GM12892 (cell line): ENCODE measurements at regions not wholly inside any gene's neighbourhood (a gene's known extent, or its start where the extent isn't known, plus 50 kb on each side); places are given as distances from the start of the nearest gene placed in this dataset.

ENCODE experiments used
- DNase-seq: peaks from one replicate; pipeline ENCODE4 v3.0.0; 2011; ENCODE audit not compliant: insufficient read length
- FAIRE-seq: peaks from 2 replicates; lab custom pipeline; 2011; peaks lifted over from hg19 to GRCh38; lab: Jason Lieb, UNC
- POLR2A ChIP-seq: IDR thresholded peaks from 2 replicates; pipeline ENCODE4 v1.6.1; 2011; ENCODE audit warnings: low read depth, low read length, control low read depth
- POLR2AphosphoS5 ChIP-seq: IDR thresholded peaks from 2 replicates; pipeline ENCODE4 v1.6.1; 2011; ENCODE audit warnings: low read depth, low read length, control low read depth
- TAF1 ChIP-seq: IDR thresholded peaks from 2 replicates; pipeline ENCODE4 v1.6.1; 2011; ENCODE audit warnings: low read depth, mild to moderate bottlenecking, control low read depth, low read length, borderline replicate concordance

DNA sequence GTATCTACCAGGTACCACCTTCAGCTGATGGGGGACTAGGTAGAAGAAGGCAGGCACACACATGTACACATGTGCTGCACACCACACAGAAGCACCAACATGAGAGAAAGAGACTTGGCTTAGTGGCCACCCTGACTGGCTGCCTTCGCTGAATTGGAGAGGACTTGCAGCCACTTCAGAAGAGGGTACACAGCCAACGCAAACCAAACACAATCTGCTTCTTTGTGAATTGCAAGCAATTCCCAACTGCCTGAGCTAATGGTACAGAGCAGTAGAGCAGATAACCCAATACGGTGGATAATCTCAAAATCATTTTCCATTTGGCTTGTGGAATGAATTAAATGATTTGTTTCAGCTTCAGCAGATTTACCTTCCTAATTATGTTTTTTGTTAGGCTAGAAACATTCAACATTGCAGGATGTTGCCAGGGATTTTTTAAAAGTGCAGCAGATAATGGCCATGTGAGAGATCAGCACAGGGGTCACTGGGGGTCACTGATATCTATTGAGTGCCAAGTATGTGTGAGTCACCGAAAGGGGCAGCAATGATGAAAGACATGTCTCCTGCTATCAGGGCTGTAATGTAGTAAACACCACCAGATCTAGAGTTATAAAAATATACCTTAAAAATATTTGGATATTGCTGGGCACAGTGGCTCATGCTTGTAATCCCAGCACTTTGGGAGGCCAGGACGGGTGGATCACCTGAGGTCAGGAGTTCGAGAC, 652.6 kb downstream of the BCL11A start:
- TF ChIP-seq TAF1 (no peak), POLR2A (no peak), POLR2AphosphoS5 (no peak)
- DNase-seq (no peak), FAIRE-seq (no peak)

DNA sequence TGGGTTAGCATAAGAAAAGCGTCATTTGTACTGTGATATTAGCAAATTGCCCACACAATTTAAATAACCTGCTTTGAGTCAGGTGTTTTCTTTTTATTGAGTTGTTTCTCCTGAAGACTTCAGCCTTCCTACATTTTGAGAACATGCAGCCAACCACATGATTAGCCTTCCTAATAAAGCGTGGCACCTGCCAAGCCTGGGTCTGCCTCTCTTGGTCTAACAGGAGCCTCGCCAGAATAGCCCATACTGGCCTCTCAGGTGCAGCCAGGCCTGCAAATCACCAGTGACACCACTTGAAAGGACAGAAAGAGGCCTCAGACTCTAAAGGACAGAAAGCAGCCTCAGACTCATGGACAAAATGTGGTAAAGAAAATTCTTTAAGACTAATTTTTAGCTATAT, 653.8 kb downstream of the BCL11A start:
- FAIRE-seq = no peak
- TF ChIP-seq POLR2AphosphoS5 (no peak), TAF1 (no peak), POLR2A (no peak)
- DNase-seq = no peak

DNA sequence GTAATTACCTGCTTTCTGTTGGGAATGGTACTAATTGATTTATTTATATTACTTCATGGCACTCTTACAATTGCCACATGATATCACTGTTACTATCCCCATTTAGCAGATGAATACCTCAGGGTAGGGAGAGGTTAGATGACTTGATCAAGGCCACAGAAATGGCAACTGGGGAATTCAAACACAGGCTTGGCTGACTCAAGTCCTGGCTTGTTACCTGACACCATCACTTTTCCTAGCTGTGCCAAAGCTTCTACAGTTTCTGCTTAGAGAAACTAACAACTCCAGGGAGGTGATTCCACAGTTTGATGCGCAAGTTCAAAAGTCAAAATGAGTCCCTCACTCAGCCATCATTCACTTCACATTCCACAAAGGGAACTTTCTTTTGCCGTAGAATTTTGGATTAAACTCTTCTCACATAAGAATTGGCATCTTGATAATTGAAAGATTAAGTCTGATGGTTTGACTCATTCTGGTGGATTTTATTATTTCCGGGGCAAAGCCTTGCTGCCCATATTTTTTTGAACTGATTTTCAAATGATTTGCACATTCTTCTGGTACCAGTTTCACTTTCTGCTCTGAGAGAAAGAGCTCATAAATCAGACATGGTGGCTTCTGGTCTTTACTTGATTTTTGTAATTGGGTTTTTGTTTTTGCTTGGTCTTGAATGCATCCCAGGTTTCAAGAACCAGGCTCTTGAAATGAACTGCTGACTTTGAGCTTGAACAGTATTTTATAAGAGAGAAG, 656.8 kb downstream of the BCL11A start:
- no peak for FAIRE-seq
- no peak for TF ChIP-seq POLR2AphosphoS5
- no peak for TF ChIP-seq POLR2A
- TF ChIP-seq TAF1 = no peak
- DNase-seq = no peak

DNA sequence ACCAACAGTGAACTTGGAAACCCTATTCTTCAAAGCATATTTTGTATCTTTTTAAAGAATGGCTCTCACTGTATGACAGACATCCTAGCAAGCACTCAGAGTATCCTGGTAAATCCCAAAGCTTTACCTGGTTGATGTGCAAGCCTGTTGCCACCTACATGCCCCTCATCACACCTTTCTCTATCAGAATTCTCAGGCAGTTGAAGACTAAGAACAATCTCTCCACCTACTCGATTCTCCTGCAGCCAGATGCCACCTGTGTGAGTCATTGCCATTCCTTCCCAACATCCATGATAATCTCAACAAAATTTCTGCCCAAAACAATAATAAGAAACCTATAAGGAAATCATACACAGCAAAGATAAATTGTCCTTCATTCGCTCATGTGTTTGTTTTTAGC, 659.8 kb downstream of the BCL11A start:
- DNase-seq = no peak
- TF ChIP-seq POLR2AphosphoS5 = no peak
- no peak for TF ChIP-seq POLR2A
- FAIRE-seq = no peak

DNA sequence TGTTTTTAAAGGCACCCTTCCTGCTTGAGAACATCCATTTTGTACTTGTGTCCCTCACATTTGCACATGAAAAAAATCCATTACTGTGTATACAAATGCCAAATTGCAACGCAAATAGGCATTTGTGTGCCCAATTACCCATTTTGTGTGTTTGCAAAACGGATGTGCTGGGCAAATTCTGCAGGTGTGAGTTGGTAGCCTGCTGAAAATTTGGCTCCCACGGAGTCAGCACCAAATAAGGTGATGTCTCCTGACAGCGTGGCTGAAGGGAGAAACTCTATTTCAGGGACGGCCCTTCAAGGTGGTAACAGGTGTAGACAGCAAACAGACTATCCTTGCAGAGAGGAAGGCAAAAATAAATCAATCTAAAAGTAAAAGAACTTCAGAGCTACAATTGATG, 661.1 kb downstream of the BCL11A start:
- no peak for FAIRE-seq
- DNase-seq = no peak
- TF ChIP-seq POLR2AphosphoS5 (no peak), TAF1 (no peak), POLR2A (no peak)

DNA sequence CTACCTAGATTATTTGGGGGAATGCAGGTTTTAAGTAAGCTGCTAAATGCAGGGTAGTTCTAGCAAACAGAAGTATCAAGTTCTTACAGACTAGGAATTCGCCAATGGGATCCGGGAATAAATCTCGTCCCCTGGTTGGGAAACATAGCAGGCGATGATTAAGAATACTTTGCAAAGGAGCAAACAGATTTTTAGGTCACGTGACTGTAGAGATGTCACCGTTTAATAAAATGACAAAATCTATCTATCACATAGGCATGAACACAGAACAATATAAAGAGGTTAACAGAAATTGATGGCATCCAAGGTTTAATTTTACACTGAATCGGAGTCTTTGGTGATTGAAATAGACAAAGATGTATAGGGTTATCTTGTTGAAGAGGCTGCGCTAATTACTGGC, 664.1 kb downstream of the BCL11A start:
- TF ChIP-seq POLR2A = no peak
- no peak for TF ChIP-seq TAF1
- TF ChIP-seq POLR2AphosphoS5 = no peak
- FAIRE-seq = peak; percentile 33
- no peak for DNase-seq

DNA sequence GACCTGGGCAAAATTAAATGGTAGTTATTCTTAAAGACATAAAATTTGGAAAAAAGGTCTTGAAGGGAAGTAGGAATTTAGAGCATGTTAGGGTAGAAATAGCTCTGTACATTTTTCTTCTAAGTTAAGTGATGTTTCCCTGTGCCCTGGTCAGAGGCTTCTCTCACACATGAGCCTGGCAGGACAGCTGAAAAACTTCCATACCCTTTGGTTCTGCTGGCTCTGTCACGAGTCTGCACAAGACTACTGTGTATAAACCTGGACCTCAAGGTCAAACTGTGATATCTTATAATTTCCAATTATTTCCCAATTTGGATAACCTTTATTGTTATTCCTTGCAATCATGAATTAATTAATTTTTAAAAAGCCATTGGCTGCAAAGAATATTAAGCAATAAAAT, 664.7 kb downstream of the BCL11A start:
- no peak for FAIRE-seq
- no peak for TF ChIP-seq TAF1

DNA sequence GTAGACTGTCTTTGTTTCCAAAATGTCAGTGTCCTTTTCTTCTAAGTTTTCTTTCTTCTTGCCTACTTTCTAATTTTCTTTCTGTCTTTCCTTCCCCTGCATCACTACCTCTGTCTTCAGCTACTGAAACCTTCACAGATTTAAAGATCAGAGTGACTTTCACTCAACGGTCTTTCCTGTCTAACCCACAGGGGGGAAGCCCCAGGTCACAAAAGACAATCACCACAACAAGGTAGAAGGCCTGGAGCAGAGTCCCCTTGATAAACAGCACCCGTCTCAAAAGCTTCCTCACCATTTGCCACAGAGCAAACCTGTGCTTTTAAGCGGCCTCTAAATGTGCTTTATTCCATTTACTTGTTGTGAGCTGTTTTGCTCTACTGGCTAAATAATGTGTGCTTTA, 665.4 kb downstream of the BCL11A start:
- peak; percentile 77 for FAIRE-seq
- DNase-seq = peak; percentile 17
- TF ChIP-seq TAF1 (no peak), POLR2AphosphoS5 (no peak)

More for the DNA sequence above, 664.7 kb downstream of the BCL11A start:
- no peak for DNase-seq

DNA sequence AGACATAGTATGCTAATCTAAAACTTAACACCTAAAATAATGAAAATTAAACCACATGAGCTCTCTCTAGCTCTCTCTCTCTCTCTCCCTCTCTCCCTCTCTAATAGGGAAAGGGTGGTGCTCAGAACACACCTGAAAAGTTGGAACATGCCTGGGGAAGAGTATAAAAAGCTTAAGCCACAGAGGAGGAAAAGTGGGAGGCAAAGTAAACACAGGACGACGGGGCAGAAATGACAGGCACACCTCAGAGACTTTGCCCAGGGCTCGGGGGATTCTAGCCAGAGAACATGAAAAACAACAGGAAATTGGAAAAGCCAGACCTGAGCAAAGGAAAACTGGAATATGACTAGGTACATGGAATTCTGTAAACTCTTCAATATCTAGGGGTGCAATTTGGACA, 666.1 kb downstream of the BCL11A start:
- TF ChIP-seq POLR2A = no peak
- no peak for TF ChIP-seq POLR2AphosphoS5
- TF ChIP-seq TAF1 = no peak
- no peak for FAIRE-seq
- DNase-seq = no peak

DNA sequence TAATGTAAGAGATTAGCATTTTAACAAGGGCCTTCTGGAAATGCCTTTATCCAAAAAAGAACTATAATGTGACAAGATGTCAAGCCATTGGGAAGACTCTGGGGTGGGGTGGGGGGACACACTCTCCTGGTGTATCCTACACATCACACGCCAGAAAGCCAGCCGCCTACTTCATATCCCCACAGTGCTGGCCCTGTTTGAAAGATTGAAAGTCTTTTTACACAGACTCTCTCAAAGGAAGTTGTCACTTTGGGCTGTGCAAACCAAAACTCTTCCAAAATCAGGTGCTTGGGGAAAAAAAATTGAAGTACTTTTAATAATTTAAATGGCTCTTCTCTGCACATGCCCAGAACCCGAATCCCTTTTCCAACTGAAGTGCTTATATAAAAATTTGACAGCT, 666.7 kb downstream of the BCL11A start:
- TF ChIP-seq POLR2AphosphoS5 (no peak), POLR2A (no peak), TAF1 (no peak)
- FAIRE-seq (no peak), DNase-seq (no peak)

DNA sequence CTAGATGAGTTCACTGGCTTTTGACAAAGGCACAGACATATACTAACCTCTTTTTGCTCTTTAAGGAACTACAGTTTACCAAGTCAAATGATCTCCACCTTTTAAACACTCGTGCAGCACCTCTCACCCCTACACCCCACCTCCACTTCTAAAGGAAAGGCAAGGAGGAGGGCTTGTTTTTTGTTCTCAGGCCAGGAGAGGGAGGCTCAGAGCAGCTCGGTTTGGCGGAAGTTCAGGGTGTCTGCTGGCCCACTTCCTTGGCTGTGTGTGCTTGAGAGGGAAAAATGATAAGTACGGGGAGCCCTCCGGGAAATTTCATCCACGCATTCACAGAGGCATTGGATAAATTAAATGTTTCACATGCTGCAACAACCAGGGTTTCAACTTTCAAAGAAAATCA, 667.9 kb downstream of the BCL11A start:
- peak; percentile 44 for FAIRE-seq
- TF ChIP-seq POLR2AphosphoS5 = no peak
- no peak for TF ChIP-seq TAF1
- TF ChIP-seq POLR2A = no peak
- no peak for DNase-seq

DNA sequence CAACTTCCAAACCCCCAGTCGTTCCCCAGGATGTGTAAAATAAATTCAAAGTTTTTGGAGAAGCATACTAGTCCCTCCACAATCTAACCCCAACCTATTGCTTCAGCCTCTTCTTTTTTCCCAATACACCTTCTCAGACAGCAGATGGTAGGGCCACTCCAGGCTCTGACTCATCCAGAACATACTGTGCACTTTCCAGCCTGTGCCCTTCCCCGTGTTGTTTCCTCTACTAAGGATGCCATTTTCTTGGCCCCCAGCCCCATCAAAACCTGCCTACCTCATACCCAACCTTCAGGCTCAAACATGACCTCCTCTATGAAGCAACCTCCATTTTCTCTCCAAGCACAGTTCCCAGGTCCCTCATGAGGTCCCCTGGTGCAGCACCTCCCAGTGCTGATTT, 669.3 kb downstream of the BCL11A start:
- TF ChIP-seq TAF1 (no peak), POLR2A (no peak)
- DNase-seq (no peak), FAIRE-seq (no peak)

DNA sequence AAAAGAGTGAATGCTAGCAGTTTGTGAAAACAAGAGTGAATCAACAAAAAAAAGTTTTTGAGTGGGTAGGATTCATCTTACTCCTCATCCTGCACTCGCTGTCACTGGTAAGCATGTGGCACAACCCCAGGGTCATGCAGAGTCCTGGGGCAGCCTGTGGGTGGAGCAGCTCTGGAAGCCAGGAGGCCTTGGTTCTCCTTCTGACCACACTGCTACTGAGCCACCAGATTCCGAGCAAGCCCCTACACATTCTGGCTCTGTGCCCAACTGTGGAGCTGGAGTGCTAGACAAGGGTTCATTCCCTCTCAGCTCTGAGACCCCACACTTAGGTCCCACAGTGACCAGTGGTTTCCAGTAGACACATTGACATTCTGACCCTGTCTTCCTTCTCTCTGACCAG, 670.6 kb downstream of the BCL11A start:
- FAIRE-seq (no peak), DNase-seq (no peak)
- TF ChIP-seq POLR2AphosphoS5 (no peak), TAF1 (no peak), POLR2A (no peak)
